Adrenal gland (tissue), 9 donors: ENCODE measurements at regions not wholly inside any gene's neighbourhood (a gene's known extent, or its start where the extent isn't known, plus 50 kb on each side); places are given as distances from the start of the nearest gene placed in this dataset.

ENCODE experiments used
- DNase-seq, 7 donors: peaks; one replicate each; pipeline ENCODE4 v3.0.0-alpha.2; 2019 to 2020
- H3K27ac ChIP-seq, 5 donors: fragments of 200-600 bp; sonication (generic) in 4 of 5; 1 replicate in 3 of 5; 2 replicates in 2 of 5; pipeline versions ENCODE4 v1.5.1 to v1.8.0; 2016 to 2020; ENCODE audit warnings: mild to moderate bottlenecking in 1 of 5
- H3K27me3 ChIP-seq: fragments of 200-600 bp; 2 replicates; pipeline ENCODE4 v1.8.0; 2021
- H3K36me3 ChIP-seq, 2 donors: fragments of 200-600 bp; replicated peaks in 1 of 2; 1 replicate in 1 of 2; 2 replicates in 1 of 2; pipeline versions ENCODE4 v1.5.1 to v1.8.0; 2018 to 2022
- H3K4me1 ChIP-seq, 2 donors: fragments of 200-600 bp; replicated peaks in 1 of 2; 1 replicate in 1 of 2; 2 replicates in 1 of 2; pipeline versions ENCODE4 v1.5.1 to v1.8.0; 2018 to 2021
- H3K4me3 ChIP-seq, 4 donors: fragments of 200-600 bp; sonication (generic) in 3 of 4; one replicate each; pipeline ENCODE4 v1.5.1; 2016 to 2018
- H3K9me3 ChIP-seq, 3 donors: fragments of 200-600 bp; sonication (generic) in 1 of 3; replicated peaks in 1 of 3; 1 replicate in 2 of 3; 2 replicates in 1 of 3; pipeline versions ENCODE4 v1.5.1 to v1.8.0; 2016 to 2021
- CTCF ChIP-seq, 6 experiments: fragments of 450-650 bp in 4 of 6; fragments of 200-600 bp in 2 of 6; sonication (generic) in 1 of 6; IDR thresholded peaks; 1 replicate in 5 of 6; 2 replicates in 1 of 6; pipeline versions ENCODE4 v1.5.1 to v1.8.0; 2016 to 2021; ENCODE audit warnings: antibody characterized with exemption in 6 of 6, mild to moderate bottlenecking in 2 of 6, moderate library complexity in 1 of 6
- POLR2A ChIP-seq, 2 donors: fragments of 450-650 bp; IDR thresholded peaks; one replicate each; pipeline ENCODE4 v1.6.1; 2017; ENCODE audit warnings: antibody characterized with exemption in 2 of 2, mild to moderate bottlenecking in 2 of 2, moderate library complexity in 1 of 2
- WGBS, 4 donors: extraction: QIAGEN DNeasy Blood & Tissue Kit in 2 of 4; methylation state at CpG; one replicate each; pipeline versions ENCODE4 v1.1.5 to v1.1.7; 2013 to 2017; 5-methylcytosine and 5-hydroxymethylcytosine counted together
- intact Hi-C, 2 donors: fragments of 100-400 bp; cut with DNase I; formaldehyde crosslinking; loops; one replicate each; pipeline versions ENCODE4 v1.14.1 to v1.15.0; 2022 to 2023
- donor health status: healthy with polysubstance abuse.
- donor health status: Bipolar disorder and iron deficiency.
- donor health status: DM: yes; HTN: yes; CAD: no.
- donor health status: DM: no; HTN: no; CAD: no.
- donor health status: DM: no; HTN: no; CAD: no.

GRCh38 chr9:129309041-129309430 is 131.0 kb upstream of the IER5L start:
- no peaks in the 10 kb centered on the region for H3K4me1 ChIP-seq
- intact Hi-C loops: no loop called here
- TF ChIP-seq CTCF (IDR thresholded peaks at IDR 0.05) (no peak), POLR2A (IDR thresholded peaks at IDR 0.05) (no peak)
- no peaks in the 10 kb centered on the region for H3K9me3 ChIP-seq
- no peaks in the 10 kb centered on the region for H3K36me3 ChIP-seq
- no peaks in the 10 kb centered on the region for H3K27me3 ChIP-seq
- peak in 2 of 7 donors; percentile 12 to 33 for DNase-seq
- H3K4me3 ChIP-seq: no peak overlapping the region
- H3K27ac ChIP-seq: no peak overlapping the region
- WGBS, 4 donors: 90 to 98% (median 92%) methylated on average over 5 to 8 of the region's 8 CpGs

GRCh38 chr9:129307227-129307970 is 129.3 kb upstream of the IER5L start:
- Histone ChIP-seq H3K4me3 (no peak overlapping the region), H3K9me3 (no peaks in the 10 kb centered on the region), H3K4me1 (no peaks in the 10 kb centered on the region), H3K27ac (no peak overlapping the region), H3K27me3 (no peaks in the 10 kb centered on the region), H3K36me3 (no peaks in the 10 kb centered on the region)
- peak in 2 of 7 donors; percentile 11 to 28 for DNase-seq
- TF ChIP-seq CTCF (IDR thresholded peaks at IDR 0.05) (no peak), POLR2A (IDR thresholded peaks at IDR 0.05) (no peak)
- intact Hi-C loops: no loop called here
- WGBS, 4 donors: 75 to 83% (median 78%) methylated on average over 13 of the region's 13 CpGs

- no peaks in the 10 kb centered on the region for H3K4me1 ChIP-seq
- no peak overlapping the region for H3K4me3 ChIP-seq
- 81 to 90% (median 87%) methylated on average over 10 to 13 of the region's 13 CpGs for WGBS, 4 donors
- intact Hi-C loops: no loop called here
- H3K27ac ChIP-seq: no peak overlapping the region
- DNase-seq: peak in 3 of 7 donors; percentile 8 to 34 (median 10)
- no peaks in the 10 kb centered on the region for H3K36me3 ChIP-seq
- no peaks in the 10 kb centered on the region for H3K27me3 ChIP-seq
- peaks cover 0 to 3% (median 0%) of the 10 kb centered on the region in 3 donors for H3K9me3 ChIP-seq
- TF ChIP-seq POLR2A (IDR thresholded peaks at IDR 0.05) (no peak), CTCF (IDR thresholded peaks at IDR 0.05) (no peak)
These were observed 128.4 kb upstream of the IER5L start for GRCh38 chr9:129306318-129306973.

GRCh38 chr9:129305246-129305645 is 127.2 kb upstream of the IER5L start:
- peak in 3 of 7 donors; percentile 5 to 35 (median 9) for DNase-seq
- H3K27ac ChIP-seq: no peak overlapping the region
- no peaks in the 10 kb centered on the region for H3K4me1 ChIP-seq
- TF ChIP-seq CTCF (IDR thresholded peaks at IDR 0.05) (no peak), POLR2A (IDR thresholded peaks at IDR 0.05) (no peak)
- no peaks in the 10 kb centered on the region for H3K27me3 ChIP-seq
- 77 to 92% (median 83%) methylated on average over 8 of the region's 8 CpGs for WGBS, 4 donors
- intact Hi-C loops: no loop called here
- H3K9me3 ChIP-seq: peaks cover 0 to 3% (median 0%) of the 10 kb centered on the region in 3 donors
- H3K4me3 ChIP-seq: no peak overlapping the region
- no peaks in the 10 kb centered on the region for H3K36me3 ChIP-seq
